GM19351 (cell line): ENCODE measurements at regions not wholly inside any gene's neighbourhood (a gene's known extent, or its start where the extent isn't known, plus 50 kb on each side); places are given as distances from the start of the nearest gene placed in this dataset.

Source experiments
- ATAC-seq: cut with Tn5 transposase; IDR thresholded peaks from one replicate; pipeline ENCODE4 v1.9.1; 2021; ENCODE audit warnings: mild to moderate bottlenecking, moderate library complexity; ENCODE audit not compliant: unreplicated experiment

DNA sequence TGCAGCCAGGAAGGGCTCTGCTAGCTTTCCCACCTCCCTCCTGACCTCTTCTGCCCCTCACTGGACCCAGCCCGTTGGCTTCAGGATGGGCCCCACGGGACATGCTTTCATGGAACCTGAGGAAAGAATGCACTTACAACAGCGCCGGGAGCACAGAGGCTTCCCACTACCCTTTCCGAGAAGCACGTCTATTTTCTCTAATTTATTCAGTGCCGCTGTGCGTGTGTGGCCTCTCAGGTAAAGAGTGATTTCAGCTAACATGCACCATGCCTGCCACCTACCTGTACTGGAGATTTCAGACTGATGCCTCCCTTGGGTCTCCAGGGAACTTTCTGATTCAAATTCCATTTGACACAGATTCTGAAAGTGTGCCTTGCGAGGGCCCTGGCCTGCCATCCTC, 140.1 kb downstream of the CYLD start:
- no peak for ATAC-seq

DNA sequence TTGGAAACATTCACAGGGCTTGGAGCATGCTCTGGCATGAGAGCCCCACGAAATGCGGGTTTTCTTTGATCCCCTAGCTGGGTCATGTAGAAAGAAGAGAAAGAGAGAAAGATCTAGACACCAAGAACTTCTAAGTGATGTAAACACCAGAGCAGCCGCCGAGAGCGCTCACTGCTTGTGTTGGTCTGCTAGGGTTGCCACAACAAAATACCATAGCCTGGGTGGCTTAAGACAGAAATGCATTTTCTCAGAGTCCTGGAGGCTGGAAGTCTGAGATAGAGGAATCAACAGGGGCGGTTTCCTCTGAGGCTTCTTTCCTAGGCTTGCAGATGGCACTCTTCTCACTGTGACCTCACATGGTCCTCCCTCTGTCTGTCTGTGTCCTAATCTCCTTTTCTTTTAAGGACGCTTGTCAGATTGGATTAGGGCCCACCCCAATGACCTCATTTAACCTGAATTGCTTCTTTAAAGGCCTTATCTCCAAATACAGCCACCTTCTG, 139.5 kb downstream of the CYLD start:
- no peak for ATAC-seq

DNA sequence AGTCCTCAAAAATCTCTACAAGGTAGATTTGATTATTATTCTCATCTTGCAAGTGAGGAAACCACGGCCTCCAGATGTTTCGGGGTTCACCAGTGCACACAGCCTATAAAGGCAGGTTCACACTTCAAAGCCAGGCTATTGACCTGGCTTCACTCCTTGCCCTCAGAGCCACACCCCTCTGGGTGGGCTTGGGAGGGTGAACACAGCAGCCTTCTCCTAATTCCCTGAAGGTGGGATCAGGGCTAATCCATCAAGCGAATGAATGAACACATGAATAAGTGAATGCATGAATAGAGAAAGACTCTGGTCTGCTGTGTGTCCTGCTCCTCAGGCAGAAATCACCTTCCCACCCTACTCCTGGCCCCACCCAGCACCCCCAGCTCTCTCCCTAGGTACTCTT, 139.0 kb downstream of the CYLD start:
- no peak for ATAC-seq

DNA sequence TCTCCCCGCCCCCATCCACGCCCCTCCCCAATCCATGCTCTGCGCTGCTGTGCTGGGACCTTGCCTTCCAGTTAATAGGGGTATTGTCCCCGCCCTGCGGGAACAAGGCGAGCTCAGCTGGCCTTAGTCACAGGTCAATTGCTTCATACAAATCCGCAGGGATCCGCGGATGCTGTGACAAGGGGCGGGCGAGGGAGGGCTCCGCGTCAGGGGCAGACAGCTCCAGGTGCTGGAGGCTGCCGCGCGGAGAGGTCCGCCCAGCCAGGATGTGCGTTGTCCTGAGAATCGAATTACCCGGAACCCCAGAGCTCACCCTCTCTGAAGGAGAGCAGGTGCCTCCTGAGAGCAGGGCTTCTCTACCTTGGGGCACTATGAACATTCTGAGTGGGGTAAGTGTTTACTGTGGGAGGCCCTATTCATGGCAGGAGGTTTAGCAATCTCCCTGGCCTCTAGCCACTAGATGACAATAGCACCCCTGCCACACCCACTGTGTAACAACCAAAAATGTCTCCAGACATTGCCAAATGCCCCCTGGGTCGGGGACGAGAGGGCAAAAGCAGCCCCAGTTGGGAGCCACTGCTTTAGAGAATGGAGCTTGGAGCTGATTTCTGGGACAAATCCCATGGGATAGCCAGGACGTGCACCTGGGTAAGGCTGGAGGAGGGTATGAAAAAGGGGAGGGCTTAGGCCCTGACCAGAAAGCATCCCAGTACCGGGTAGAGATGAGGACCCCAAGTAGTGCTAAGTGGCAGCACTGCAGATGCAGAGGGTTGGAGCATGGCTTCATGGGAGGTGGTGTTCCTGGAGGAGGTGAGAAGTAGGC, 138.2 kb downstream of the CYLD start:
- ATAC-seq: no peak

DNA sequence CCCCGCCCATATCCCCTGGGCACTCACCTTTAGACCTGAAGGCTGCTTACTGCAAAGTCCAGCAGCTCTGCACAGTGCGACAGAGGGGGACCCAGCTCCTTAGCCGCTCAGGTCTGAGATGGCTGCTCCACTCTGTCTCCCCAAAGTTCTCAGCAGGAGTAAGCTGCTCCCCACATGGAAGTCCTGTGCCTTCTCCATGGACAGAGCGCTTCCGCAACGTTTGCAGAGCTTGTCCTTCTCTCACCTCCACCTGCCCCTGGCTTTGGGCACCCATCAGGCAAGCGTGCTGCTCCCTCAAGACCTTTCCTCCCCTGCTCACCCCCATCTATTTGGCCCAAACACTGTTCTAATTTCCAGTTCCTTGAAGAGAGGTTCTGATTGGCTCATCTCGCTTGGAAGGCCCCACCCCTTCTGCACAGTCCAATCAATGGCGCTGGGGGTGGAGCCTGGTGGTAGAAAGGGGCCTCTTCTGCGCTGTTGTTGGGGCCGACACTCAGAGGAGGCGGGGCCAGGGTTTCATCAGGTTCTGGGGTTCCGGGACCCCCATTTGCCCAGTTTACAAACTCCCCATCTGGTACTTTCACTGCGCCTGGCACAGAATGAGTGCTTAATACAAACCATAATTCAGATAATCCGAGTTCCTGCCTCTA, 137.2 kb downstream of the CYLD start:
- ATAC-seq: no peak

DNA sequence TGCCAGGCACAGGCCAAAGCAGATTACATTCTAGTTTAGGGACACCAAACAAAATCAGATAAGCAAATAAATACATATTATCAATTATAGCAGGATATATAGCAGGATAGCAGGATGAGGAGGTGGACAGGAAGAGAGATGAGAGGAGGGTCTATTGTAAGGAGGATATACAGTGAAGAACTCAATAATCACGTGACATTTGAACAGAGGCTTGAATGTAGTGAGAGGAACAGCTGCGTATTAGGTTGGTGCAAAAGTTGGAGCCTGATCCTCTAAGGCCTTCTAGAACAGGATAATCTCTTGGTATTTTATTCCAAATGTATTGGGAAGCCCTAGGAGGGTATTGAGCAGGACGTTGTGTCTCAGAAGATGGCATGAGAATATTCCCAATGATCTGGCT, 136.7 kb downstream of the CYLD start:
- no peak for ATAC-seq

DNA sequence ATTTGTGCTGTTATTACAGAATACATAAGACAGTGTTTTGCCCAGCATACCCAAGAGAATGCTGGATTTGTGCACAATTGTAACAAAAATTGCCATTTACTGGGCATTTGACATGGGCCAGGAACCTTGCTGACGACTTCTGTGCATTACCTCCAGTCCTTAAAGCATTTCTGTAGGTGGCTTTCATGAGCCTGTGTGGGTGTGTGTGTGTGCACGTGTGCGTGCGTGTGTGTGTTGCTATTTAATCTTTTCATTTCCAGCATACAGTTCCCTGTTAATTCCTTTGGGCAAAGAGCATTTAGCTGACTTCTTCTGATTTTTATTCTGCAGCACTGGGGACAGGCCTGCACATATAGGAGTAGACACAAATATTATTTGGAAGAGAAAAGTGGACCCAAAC, 134.4 kb downstream of the CYLD start:
- no peak for ATAC-seq

DNA sequence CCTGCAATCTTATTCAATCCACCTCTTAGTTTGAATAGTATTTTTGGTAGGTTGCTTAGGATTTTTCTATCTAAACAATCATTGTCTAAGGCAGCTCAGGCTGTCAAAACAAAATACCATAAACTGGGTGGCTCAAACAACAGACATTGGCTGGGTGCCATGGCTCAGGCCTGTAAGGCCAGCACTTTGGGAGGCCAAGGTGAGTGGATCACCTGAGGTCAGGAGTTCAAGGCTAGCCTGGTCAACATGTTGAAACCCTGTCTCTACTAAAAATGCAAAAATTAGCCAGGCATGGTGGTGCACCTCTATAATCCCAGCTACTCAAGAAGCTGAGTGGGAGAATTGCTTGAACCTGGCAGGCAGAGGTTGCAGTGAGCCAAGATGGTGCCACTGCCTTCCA, 126.7 kb downstream of the CYLD start:
- no peak for ATAC-seq

DNA sequence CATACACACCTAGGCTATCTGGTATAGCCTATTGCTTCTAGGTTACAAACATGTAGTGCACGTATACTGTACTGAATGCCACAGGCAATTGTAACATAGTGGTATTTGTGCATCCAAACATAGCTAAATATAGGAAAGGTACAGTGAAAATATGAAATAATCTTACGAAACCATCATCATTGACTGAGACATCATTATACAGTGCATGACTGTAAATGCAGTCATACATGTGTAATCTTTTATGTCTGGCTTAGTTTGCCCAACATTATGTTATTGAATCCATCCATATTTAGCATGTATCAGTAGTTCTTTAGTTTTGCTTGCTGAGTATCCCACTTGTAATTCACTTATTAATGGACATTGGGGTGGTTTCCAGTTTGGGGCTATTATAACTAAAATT, 124.9 kb downstream of the CYLD start:
- no peak for ATAC-seq

DNA sequence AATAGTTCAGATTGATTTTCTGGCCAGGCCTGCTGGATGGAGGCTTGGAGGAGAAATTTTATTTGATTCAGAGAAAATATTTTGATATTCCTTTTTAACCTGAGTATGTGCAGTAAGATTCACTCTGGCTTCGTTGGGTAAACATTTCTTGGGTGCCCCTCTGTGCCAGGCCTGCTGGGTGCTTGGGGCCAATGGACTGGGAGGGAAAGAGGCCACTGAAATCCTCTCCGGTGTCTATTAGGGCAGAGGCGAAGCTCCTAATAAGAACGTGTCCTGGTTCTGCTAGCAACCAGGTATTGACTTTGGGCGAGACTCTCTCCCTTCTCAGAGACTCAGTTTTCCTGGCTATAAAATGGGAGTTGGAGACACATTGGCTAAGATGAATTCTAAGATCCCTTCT, 122.5 kb downstream of the CYLD start:
- ATAC-seq: no peak

DNA sequence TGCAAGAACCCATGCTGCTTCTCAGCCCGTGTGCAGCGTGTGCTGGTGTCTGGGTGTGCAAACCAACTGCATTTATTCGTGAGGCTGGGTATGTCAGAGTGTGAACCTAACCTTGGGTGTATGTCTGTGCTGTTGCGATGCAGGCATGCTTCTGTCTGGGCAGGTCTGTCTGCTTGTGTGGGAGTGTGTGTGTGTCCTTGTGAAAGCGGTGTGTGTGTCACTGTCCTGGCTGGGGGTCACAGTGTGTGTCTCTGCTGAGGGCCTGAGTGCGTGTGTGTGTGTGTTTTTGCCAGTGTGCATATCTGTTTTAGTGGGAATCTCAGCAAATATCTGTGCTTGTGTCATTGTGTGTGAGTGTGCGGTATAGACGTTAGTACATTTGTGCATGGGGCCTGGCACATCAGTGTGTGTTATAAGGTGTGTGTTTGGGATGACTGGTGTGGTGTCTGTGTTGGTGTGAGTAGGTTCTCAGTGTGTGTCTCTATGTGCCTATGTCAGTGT, 121.8 kb downstream of the CYLD start:
- no peak for ATAC-seq

DNA sequence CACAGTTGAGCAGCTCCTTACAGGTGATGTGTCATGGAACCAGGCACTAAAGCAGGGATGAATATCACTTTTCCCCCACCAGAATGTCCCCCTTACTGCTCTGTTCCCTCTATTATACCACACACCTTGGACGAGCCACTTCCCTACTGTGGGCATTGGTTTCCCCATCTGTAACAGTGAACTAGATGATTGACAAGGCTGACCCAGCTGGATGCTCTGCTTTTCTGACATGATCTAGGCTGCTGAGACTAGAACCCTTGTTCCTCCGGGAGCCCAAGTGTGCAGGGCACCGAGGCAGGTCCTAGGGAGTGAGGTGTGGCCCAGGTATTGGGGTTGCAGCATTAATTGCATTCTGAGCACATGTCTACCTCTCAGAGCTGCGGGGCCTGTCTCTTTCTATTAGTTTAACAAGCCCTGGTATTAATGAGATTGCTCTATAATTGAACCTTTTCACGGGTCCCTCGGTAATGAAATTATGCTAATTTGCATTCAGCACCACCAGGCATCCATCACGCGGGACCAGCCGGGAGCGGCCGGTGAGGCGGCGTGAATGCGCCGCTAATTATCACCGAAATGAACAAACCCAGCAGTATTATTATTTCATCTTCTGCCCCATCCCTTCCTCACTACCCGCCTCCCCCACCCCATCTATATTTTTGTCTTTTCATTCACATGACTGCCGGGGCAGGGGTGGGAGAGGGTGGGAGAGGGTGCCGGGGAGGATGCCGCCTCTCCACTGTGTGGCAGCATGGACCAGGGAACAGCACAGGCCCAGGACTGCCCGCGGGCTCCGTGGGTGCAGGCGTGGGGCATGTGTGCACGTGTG, 121.1 kb downstream of the CYLD start:
- no peak for ATAC-seq

DNA sequence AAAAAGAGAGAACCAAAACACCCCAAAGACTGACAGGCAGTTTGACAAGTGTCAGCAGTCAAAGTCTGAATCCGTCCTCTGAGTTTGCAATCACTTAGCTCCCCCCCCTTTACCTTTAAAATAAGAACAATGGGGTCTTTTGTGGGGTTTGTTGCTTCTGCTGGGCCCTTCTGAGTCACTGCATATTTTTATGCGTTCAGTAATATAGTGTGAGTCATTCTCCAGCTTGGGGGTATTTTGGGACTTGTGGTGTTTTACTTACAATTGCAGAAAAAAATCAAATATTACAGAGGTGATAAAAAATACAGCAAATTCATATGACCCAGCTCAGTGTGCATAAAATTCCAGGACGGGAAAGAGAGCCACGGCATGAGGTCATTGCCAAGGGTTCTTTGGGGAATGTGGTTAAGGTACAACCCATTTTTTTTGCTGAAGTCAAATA, 120.1 kb downstream of the CYLD start:
- ATAC-seq: no peak

DNA sequence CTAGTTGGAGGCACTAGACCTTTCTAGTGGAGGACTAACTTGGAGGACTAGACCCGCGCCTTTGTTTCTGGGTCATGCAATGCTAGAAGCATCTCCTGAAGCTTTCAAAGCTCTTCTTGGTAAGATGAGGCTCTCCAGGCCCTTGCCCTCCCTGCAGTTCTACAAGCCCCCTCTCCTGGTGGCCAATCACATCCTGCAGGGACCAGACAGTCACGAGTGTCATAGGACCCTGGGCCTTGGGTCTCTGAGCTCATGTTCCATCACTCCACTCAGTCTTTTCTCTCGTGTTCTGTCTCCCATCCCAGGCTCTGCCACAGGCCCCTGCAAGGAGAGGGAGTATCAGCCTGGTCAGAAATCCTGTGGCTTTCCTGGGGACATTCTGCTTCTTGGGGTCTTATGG, 119.6 kb downstream of the CYLD start:
- no peak for ATAC-seq

DNA sequence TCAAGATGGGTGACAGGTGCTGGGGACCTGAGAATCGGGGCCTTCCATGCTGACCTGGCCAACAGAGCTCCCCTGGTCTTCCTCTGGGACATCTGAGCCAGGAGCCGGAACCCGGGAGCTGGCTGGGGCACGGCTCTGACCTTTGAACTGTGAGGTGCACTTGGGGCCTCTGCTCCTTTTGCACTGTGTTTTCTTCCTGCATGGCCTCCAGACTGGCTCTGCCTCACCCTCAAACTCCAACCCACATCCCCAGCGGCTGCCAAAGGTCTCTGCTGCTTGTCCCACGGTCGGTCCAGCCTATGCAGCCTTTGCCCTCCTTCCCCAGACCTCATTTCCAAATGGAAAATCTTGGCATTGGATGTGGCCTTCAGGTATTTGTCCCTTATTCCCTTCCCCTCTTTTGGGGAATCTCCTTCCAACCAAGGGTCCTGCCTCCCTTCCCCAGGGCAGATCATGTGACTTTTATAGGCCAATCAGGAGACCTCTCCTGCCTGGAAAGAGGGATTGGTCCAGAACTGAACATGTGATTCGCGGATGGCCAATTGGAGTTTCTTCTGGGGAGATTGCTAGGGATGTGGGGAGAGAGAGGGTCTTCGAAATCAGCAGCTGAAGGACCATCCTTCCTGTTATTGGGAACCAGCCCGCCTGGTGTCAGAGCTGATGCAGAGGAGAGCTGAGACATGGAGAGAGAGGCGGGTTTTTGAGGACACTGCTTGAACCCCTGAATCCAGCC, 117.9 kb downstream of the CYLD start:
- no peak for ATAC-seq

DNA sequence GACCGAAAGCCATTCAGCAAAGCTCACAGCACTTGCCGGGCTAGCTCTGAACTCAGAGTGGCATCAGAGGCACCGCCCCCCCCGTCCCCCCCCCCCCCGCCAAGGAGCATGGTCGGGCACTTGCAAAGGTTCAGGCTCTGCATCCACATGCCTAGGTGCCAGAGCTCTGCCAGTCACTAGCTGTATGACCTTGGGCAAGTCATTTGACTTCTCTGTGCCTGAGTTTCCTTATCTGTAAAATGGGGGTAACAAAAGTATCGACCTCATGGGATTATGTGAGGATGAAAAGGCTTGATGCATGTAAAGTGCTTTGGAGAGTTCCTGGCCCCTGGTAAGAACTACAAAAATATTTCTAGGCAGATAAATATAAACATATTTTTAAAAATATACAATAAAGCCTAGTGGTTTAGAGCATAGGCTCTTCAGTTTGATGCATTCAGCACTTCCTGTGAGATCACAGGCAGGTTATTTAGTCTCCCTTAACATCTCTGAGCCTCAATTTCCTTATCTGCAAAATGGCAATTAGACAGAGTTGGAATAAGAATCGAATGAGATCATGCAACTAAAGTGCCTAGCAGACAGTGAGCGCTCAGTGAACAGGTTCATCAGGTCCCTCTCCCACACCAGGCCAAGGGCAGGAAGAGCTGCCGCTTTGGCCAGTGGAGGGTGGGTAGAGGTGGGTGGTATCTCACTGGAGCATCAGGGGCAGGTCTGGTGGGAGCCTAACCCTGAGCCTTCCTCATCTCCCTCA, 117.2 kb downstream of the CYLD start:
- no peak for ATAC-seq

DNA sequence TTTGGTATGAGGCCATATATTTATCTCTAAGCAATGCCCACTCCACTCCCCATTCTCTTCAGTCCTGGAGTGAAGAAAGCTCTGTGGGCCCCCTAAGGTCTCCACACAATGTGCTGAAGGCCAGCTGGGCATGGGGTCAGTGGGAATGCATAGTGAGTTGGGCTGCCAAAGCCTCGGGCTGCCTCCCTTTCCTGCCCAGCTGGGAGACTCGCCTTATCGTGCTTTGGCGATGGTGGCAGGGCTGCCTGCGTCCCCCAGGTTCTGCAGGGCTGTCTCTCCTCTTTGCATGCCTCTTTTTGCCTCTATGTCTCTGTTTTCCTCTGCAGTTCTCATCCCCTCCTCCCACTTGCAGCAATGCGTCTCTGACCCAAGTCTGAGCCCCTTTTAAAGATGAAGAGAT, 116.5 kb downstream of the CYLD start:
- ATAC-seq: no peak

DNA sequence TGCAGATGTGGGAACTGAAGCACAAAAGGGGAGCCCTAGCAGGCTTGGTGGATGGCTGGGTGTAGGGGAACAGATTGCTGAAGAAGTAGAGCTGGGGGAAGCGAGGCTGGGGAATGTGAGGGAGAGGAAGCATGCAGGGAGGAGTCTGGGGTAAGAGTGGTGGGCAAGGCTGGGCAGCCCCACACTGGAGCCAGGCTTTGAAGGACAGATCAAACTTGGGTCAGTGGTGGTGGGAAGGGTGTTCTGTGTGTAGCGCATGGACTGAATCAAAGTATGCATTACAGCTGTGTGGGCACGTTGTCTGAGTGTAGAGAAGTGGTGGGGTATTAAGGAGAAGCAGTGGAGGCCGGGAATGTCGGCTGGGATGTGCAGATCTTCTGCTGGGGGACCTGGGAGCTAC, 116.0 kb downstream of the CYLD start:
- ATAC-seq: no peak

DNA sequence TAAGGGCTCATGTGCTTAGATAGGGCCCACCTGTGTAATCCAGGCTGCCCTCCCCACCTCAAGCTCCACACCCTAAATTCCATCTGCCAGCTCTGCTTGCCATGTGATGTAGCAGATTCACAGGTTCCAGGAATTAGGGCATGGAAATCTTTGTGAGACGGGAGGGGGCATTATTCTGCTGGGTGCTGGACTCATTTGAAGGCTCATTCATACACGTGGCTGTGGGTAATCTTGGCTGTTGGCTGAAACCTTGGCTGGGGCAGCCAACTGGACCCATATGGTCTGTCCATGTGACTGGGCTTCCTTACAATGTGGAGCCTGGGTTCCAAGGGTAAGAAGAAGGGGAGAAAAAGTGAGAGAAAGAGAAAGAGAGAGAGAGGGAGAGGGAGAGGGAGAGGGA, 115.1 kb downstream of the CYLD start:
- ATAC-seq: no peak

DNA sequence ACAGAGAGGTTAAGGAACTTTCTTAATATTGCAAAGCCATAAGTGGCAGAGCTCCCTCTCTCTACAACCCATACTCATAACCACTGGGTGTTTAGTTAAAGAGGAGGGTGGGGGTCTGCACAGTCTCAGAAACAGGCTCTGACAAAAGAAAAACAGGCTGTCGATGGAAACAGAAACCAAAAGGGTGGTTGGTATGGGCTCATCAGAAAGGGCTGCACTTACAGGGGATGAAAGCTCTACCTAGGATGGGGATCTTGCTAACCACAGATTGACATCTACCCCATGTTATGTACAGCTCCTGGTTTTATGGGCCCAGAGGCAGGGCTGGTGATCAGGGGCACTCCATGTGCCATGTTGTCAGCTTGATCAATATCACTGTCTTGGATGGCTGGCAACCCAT, 111.4 kb downstream of the CYLD start:
- no peak for ATAC-seq
